ENCODE measurements at regions not wholly inside any gene's neighbourhood (a gene's known extent, or its start where the extent isn't known, plus 50 kb on each side); places are given as distances from the start of the nearest gene placed in this dataset.

DNA sequence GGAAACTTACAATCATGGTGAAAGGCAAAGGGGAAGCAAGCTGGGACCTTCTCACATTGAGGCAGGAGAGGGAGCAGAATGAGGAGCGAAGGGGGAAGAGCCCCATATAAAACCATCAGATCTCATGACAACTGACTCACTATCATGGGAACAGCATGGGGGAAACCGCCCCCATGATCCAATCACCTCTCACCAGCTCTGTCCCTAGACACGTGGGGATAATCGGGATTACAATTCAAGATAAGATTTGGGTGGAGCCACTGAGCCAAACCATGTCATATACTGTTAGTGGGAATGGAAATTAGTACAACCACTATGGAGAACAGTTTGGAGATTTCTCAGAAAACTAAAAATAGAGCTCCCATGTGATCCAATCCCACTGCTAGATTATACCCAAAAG, 163.7 kb downstream of the MANEA start:
- Histone ChIP-seq H3K79me1 (ENCODE audit: insufficient read depth, low read depth, low read length, poor library complexity, severe bottlenecking) (no peaks in the 10 kb centered on the region), H2AFZ (ENCODE audit: low read length) (no peak overlapping the region), H3K27ac (ENCODE audit: insufficient read length, low read depth, low read length) (no peak overlapping the region), H3K23me2 (ENCODE audit: insufficient read length, low read depth, low read length, poor library complexity, severe bottlenecking) (no peaks in the 10 kb centered on the region), H2BK20ac (ENCODE audit: low read depth, low read length, poor library complexity, severe bottlenecking) (no peak overlapping the region), H3K18ac (ENCODE audit: insufficient read length, low read depth, low read length) (no peak overlapping the region), H4K8ac (replicated peaks; ENCODE audit: insufficient read length, low read depth, low read length) (no peak overlapping the region), H3K9ac (ENCODE audit: extremely low read depth, insufficient read length, low read length) (no peak overlapping the region), H3K4ac (ENCODE audit: low read depth, low read length) (no peak overlapping the region), H4K20me1 (ENCODE audit: control insufficient read depth, insufficient read depth, insufficient read length) (no peaks in the 10 kb centered on the region), H3K14ac (ENCODE audit: insufficient read depth, low read length) (no peak overlapping the region), H2BK15ac (ENCODE audit: low read depth, low read length) (no peak overlapping the region), H3K23ac (ENCODE audit: insufficient read length, low read depth, low read length) (no peak overlapping the region), H3K56ac (ENCODE audit: insufficient read length, low read depth, low read length) (no peak overlapping the region), H2BK5ac (ENCODE audit: insufficient read length, low read length) (no peak overlapping the region), H3T11ph (ENCODE audit: low read length) (no peak overlapping the region), H4K5ac (ENCODE audit: insufficient read length, low read depth, low read length) (no peak overlapping the region), H3K79me2 (ENCODE audit: insufficient read depth, low read length) (no peaks in the 10 kb centered on the region), H3K27me3 (ENCODE audit: insufficient read depth, low read length) (no peaks in the 10 kb centered on the region), H2AK5ac (ENCODE audit: insufficient read length, low read length) (no peak overlapping the region), H3K4me2 (ENCODE audit: insufficient read depth, insufficient read length, low read length) (no peak overlapping the region), H2BK120ac (ENCODE audit: low read depth, low read length, poor library complexity, severe bottlenecking) (no peak overlapping the region), H3K4me1 (ENCODE audit: insufficient read depth, low read length) (no peaks in the 10 kb centered on the region), H3K9me3 (ENCODE audit: control insufficient read depth, low read depth, low read length) (no peaks in the 10 kb centered on the region), H4K91ac (ENCODE audit: insufficient read length, low read depth, low read length) (no peak overlapping the region), H2BK12ac (ENCODE audit: insufficient read length, low read depth, low read length) (no peak overlapping the region)
- Mint-ChIP-seq H3K27me3 (ENCODE audit: low read depth) (no peaks in the 10 kb centered on the region), H3K36me3 (ENCODE audit: insufficient read depth in 1 of 3, low read depth in 3 of 3) (no peaks in the 10 kb centered on the region), H3K27ac (no peak overlapping the region), H3K4me3 (no peak overlapping the region), H3K9me3 (no peaks in the 10 kb centered on the region), H3K4me1 (peaks cover 0 to 3% of the 10 kb centered on the region in 2 experiments; a peak in 1 of 4 replicates)
- TF ChIP-seq CTCF (conservative IDR thresholded peaks at IDR 0.05) = no peak
- no CpG with 5 or more reads among the region's 4 CpGs for WGBS (ENCODE audit: extremely low coverage, insufficient read length, low lambda C conversion rate)
- DNase-seq = no peak
